ENCODE measurements at regions not wholly inside any gene's neighbourhood (a gene's known extent, or its start where the extent isn't known, plus 50 kb on each side); places are given as distances from the start of the nearest gene placed in this dataset.

DNA sequence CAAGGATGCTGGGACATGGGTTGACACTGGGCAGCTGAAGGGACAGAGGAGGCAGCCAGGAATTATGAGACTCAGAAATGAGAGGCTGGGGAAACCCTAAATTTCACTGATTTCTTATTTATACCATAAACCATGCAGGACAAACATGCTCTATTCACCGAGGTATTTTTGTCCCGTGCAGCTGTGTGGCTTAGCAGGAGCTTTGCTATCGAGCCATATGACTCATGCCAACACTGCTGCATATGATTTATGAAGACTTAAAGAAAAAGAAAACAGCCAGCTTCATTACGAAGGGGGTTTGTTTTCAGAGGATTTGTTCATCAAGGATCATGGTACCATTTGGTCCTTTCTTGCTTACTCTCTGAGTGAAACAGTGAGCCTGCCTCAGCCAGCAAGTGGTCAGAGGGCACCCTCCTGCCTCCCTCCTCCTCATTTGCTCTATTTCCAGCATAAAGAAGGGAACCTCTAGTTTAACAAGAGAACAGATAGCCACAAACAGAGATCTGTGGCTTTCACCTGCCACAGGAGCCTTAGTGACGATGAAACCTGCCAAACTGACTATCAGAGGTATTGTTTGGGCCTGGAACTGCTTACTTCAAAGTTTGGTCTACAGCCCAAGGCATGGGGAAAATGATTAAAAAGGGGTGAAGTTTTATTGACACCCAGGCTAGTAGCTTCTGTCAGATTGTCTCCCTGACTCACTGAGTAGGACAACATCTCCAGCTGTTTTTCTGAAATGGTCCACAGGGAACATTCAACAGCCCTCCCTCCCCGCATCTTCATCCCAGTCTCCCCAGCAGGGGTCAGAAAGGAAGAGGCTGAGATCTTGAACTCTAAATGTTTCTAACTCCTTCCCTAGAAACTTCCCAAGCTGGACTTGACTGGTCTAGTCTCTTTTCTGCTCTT is 80.1 kb upstream of the MAML3 start:
- WGBS, 2 donors = 63 to 71% methylated on average over 6 of the region's 6 CpGs
- Histone ChIP-seq H3K4me3 (no peak overlapping the region), H3K27me3 (no peaks in the 10 kb centered on the region), H3K27ac (no peak overlapping the region), H3K36me3 (no peaks in the 10 kb centered on the region), H3K9me3 (no peaks in the 10 kb centered on the region), H3K4me1 (peaks cover 21 to 27% (median 22%) of the 10 kb centered on the region in 4 donors)
- TF ChIP-seq, protein P1, sequence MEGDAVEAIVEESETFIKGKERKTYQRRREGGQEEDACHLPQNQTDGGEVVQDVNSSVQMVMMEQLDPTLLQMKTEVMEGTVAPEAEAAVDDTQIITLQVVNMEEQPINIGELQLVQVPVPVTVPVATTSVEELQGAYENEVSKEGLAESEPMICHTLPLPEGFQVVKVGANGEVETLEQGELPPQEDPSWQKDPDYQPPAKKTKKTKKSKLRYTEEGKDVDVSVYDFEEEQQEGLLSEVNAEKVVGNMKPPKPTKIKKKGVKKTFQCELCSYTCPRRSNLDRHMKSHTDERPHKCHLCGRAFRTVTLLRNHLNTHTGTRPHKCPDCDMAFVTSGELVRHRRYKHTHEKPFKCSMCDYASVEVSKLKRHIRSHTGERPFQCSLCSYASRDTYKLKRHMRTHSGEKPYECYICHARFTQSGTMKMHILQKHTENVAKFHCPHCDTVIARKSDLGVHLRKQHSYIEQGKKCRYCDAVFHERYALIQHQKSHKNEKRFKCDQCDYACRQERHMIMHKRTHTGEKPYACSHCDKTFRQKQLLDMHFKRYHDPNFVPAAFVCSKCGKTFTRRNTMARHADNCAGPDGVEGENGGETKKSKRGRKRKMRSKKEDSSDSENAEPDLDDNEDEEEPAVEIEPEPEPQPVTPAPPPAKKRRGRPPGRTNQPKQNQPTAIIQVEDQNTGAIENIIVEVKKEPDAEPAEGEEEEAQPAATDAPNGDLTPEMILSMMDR (IDR thresholded peaks at IDR 0.05) = no peak
- TF ChIP-seq EP300 (IDR thresholded peaks at IDR 0.05) (no peak), POLR2A (IDR thresholded peaks at IDR 0.05) (no peak), POLR2AphosphoS5 (IDR thresholded peaks at IDR 0.05) (no peak)
- no peak for DNase-seq
- no peak for ATAC-seq (ENCODE audit: low FRiP score in 2 of 2)

DNA sequence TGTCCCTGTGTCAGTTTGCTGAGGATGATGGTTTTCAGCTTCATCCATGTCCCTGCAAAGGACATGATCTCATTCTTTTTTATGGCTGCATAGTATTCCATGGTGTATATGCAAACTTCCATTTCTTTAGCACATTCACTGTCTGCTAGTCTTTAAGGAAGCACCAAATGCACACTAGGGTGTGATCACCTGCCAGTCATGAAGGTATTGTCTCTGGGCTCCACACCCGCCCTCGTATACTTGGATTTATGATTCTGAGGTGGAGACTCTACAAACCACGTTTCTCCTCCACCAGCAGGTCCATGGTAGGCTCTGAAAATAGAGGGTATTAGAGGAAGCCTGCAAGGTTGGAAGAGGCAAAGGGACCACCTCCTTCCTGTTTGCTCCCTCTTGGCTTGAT is 75.9 kb upstream of the MAML3 start:
- DNase-seq (no peak), ATAC-seq (ENCODE audit: low FRiP score in 2 of 2) (no peak)
- TF ChIP-seq POLR2AphosphoS5 (IDR thresholded peaks at IDR 0.05) (no peak), EP300 (IDR thresholded peaks at IDR 0.05) (no peak)
- H3K4me1 ChIP-seq = no peaks in the 10 kb centered on the region
- WGBS, 2 donors = 93 to 97% methylated on average over 3 of the region's 3 CpGs
- no peaks in the 10 kb centered on the region for H3K27me3 ChIP-seq
- H3K36me3 ChIP-seq = no peaks in the 10 kb centered on the region
- H3K27ac ChIP-seq = no peak overlapping the region
- no peak overlapping the region for H3K4me3 ChIP-seq
- no peaks in the 10 kb centered on the region for H3K9me3 ChIP-seq

DNA sequence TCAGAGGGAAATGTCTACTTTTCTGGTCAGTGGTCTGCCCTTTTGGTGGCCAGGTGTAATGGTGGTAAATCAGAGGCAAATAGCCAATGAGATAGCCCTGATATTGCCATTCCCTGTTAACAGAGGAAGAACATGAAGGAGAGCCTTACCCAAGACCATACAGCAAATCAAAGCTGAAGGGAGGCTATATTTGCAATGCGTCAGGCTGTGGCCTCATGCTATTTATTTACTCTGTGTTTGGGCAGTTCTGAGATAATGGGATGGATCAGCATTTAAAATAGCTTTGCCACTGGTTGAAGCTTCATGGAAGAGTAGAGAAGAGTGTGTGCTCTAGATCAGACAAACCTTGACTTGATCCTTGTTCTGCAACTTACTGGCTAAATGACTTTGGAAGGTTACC is 73.3 kb upstream of the MAML3 start:
- Histone ChIP-seq H3K9me3 (no peaks in the 10 kb centered on the region), H3K27ac (no peak overlapping the region), H3K4me1 (no peaks in the 10 kb centered on the region), H3K27me3 (no peaks in the 10 kb centered on the region), H3K36me3 (no peaks in the 10 kb centered on the region), H3K4me3 (no peak overlapping the region)
- TF ChIP-seq EP300 (IDR thresholded peaks at IDR 0.05) = no peak
- no peak for DNase-seq
- no peak for ATAC-seq (ENCODE audit: low FRiP score in 2 of 2)
- WGBS, 2 donors = 88 to 100% methylated on average over 1 of the region's 1 CpG

DNA sequence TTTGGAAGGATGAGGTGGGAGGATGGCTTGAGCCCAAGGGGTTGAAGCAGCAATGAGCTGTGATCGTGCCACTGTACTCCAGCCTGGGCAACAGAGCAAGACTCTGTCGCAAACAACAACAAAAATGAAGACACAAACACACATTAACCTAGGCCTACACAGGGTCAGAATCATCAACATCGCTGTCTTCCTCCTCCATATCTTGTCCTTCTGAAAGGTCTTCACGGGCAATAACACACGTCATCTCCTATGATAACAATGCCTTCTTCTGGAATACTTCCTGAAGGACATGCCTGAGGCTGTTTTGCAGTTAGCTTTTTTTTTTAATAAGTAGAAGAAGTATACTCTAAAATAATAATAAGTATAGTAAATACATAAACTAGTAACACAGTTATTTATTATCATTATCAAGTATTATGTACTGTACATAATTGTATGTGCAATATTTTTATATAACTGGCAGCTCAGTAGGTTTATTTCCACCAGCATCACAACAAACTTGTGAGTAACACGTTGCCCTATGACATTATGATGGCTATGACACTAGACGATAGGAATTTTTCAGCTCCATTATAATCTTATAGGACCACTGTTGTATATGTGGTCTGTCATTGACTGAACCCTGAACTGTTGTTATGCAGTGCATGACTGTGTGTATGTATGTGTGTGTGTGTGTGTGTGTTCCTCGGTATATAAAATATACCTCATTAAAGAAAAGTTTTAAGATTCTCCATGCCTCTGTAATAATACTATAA is 69.2 kb upstream of the MAML3 start:
- no peak for TF ChIP-seq POLR2A (IDR thresholded peaks at IDR 0.05)
- TF ChIP-seq, protein P1 (IDR thresholded peaks at IDR 0.05) = no peak
- no peak for TF ChIP-seq EP300 (IDR thresholded peaks at IDR 0.05)
- no peak for TF ChIP-seq POLR2AphosphoS5 (IDR thresholded peaks at IDR 0.05)

DNA sequence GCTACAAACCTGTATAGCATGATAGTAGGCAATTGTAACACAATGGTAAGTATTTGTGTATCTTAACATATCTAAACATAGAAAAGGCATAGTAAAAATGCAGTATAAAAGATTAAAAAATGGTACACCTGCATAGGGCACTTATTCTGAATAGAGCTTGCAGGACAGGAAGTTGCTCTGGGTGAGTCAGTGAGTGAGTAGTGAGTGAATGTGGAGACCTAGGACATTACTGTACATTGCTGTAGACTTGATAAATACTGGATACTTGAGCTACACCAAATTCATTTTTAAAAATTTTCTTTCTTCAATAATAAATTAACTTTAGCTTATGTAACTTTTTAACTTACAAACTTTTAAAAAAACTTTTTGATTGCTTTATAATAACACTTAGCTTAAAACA is 68.2 kb upstream of the MAML3 start:
- Histone ChIP-seq H3K4me1 (no peaks in the 10 kb centered on the region), H3K4me3 (no peak overlapping the region), H3K27me3 (no peaks in the 10 kb centered on the region), H3K36me3 (no peaks in the 10 kb centered on the region), H3K27ac (no peak overlapping the region), H3K9me3 (no peaks in the 10 kb centered on the region)
- TF ChIP-seq, protein P1 (IDR thresholded peaks at IDR 0.05) = no peak
- TF ChIP-seq POLR2AphosphoS5 (IDR thresholded peaks at IDR 0.05) = no peak
- TF ChIP-seq POLR2A (IDR thresholded peaks at IDR 0.05) = no peak
- TF ChIP-seq EP300 (IDR thresholded peaks at IDR 0.05) = no peak
- ATAC-seq (ENCODE audit: low FRiP score in 2 of 2) (no peak), DNase-seq (no peak)

More for the DNA sequence above, 69.2 kb upstream of the MAML3 start:
- H3K36me3 ChIP-seq = no peaks in the 10 kb centered on the region
- H3K27me3 ChIP-seq = no peaks in the 10 kb centered on the region
- H3K27ac ChIP-seq = no peak overlapping the region
- DNase-seq (no peak), ATAC-seq (ENCODE audit: low FRiP score in 2 of 2) (no peak)
- no peak overlapping the region for H3K4me3 ChIP-seq
- H3K4me1 ChIP-seq = no peaks in the 10 kb centered on the region
- no peaks in the 10 kb centered on the region for H3K9me3 ChIP-seq
- WGBS, 2 donors = 76 to 81% methylated on average over 8 of the region's 8 CpGs
